ENCODE measurements at regions not wholly inside any gene's neighbourhood (a gene's known extent, or its start where the extent isn't known, plus 50 kb on each side); places are given as distances from the start of the nearest gene placed in this dataset.

GRCh38 chr4:126097155-126097799 lies 782.5 kb downstream of the FAT4 start:
- no peak for TF ChIP-seq EZH2 (IDR thresholded peaks at IDR 0.05; ENCODE audit: borderline replicate concordance, low read depth, low read length, severe bottlenecking)
- TF ChIP-seq, protein P1, sequence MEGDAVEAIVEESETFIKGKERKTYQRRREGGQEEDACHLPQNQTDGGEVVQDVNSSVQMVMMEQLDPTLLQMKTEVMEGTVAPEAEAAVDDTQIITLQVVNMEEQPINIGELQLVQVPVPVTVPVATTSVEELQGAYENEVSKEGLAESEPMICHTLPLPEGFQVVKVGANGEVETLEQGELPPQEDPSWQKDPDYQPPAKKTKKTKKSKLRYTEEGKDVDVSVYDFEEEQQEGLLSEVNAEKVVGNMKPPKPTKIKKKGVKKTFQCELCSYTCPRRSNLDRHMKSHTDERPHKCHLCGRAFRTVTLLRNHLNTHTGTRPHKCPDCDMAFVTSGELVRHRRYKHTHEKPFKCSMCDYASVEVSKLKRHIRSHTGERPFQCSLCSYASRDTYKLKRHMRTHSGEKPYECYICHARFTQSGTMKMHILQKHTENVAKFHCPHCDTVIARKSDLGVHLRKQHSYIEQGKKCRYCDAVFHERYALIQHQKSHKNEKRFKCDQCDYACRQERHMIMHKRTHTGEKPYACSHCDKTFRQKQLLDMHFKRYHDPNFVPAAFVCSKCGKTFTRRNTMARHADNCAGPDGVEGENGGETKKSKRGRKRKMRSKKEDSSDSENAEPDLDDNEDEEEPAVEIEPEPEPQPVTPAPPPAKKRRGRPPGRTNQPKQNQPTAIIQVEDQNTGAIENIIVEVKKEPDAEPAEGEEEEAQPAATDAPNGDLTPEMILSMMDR (IDR thresholded peaks at IDR 0.05; ENCODE audit: borderline replicate concordance, extremely low read depth, low read length, poor library complexity, severe bottlenecking): no peak
